Caco-2 (cell line): ENCODE measurements at regions not wholly inside any gene's neighbourhood (a gene's known extent, or its start where the extent isn't known, plus 50 kb on each side); places are given as distances from the start of the nearest gene placed in this dataset.
A peak's percentile ranks its signal among the peaks of the same experiment; 100 is the strongest.

Experiments used
- BruUV-seq: library from RNA; stranded (reverse); fragments of 400-500 nt; replicated peaks from 2 replicates; lab custom pipeline; 2021; lab: Mats Ljungman, UMichigan
- CTCF ChIA-PET: fragments of 300-600 bp; sonication (Branson Sonifier 250); formaldehyde crosslinking; loops from one replicate; lab custom pipeline; 2022; ENCODE audit warnings: antibody characterized with exemption; lab: Charles Lee
- POLR2A ChIA-PET: fragments of 300-600 bp; sonication (Branson Sonifier 250); formaldehyde crosslinking; loops from one replicate; lab custom pipeline; 2022; ENCODE audit warnings: antibody characterized with exemption; lab: Charles Lee
- DNase-seq, 2 experiments: peaks; one replicate each; pipeline versions ENCODE4 v3.0.0 to v3.0.0-alpha.2; 2020 to 2022
- H3K27me3 ChIP-seq: replicated peaks from 2 replicates; pipeline ENCODE4 v1.6.0; 2011; ENCODE audit warnings: low read length; ENCODE audit not compliant: control insufficient read depth, insufficient read depth
- H3K36me3 ChIP-seq: 2 replicates; pipeline ENCODE4 v1.5.1; 2011; ENCODE audit warnings: low read length; ENCODE audit not compliant: control insufficient read depth, insufficient read depth
- H3K4me1 ChIP-seq: fragments of 250-450 bp; sonication (Bioruptor Pico); 2 replicates; pipeline ENCODE4 v1.5.1; 2020; ENCODE audit warnings: mild to moderate bottlenecking
- H3K4me3 ChIP-seq: 2 replicates; pipeline ENCODE4 v1.5.1; 2011; ENCODE audit warnings: low read depth, mild to moderate bottlenecking, control low read depth, low read length
- H3K9me3 ChIP-seq: fragments of 250-450 bp; sonication (Bioruptor Pico); 2 replicates; pipeline ENCODE4 v1.5.1; 2020; ENCODE audit warnings: mild to moderate bottlenecking, moderate library complexity
- H3K27ac Mint-ChIP-seq: one replicate; pipeline ENCODE4 v1.8.0; 2022; ENCODE audit warnings: mixed read lengths; ENCODE audit not compliant: unreplicated experiment
- H3K27me3 Mint-ChIP-seq: one replicate; pipeline ENCODE4 v1.8.0; 2022; ENCODE audit warnings: mixed read lengths; ENCODE audit not compliant: insufficient read depth, unreplicated experiment
- H3K36me3 Mint-ChIP-seq: one replicate; pipeline ENCODE4 v1.8.0; 2022; ENCODE audit warnings: mild to moderate bottlenecking, mixed read lengths; ENCODE audit not compliant: insufficient read depth, unreplicated experiment
- H3K4me1 Mint-ChIP-seq: one replicate; pipeline ENCODE4 v1.8.0; 2022; ENCODE audit warnings: low read depth, mixed read lengths; ENCODE audit not compliant: unreplicated experiment
- H3K4me3 Mint-ChIP-seq: one replicate; pipeline ENCODE4 v1.8.0; 2022; ENCODE audit warnings: mild to moderate bottlenecking, moderate library complexity, mixed read lengths; ENCODE audit not compliant: unreplicated experiment
- H3K9me3 Mint-ChIP-seq: one replicate; pipeline ENCODE4 v1.8.0; 2022; ENCODE audit warnings: mixed read lengths; ENCODE audit not compliant: unreplicated experiment
- intact Hi-C: fragments of 100-400 bp; cut with micrococcal nuclease; formaldehyde crosslinking; loops from one replicate; pipeline ENCODE4 v1.10.0; 2022; ENCODE audit not compliant: unreplicated experiment
- TF ChIP-seq, protein P1 (sequence below), 2 experiments: fragments of 200-600 bp in 1 of 2; IDR thresholded peaks; 1 replicate in 1 of 2; 2 replicates in 1 of 2; pipeline versions ENCODE4 v1.5.1 to v1.8.0; 2011 to 2022; ENCODE audit warnings: antibody characterized with exemption in 1 of 2, control low read depth in 1 of 2, inconsistent platforms in 1 of 2, low read depth in 1 of 2, low read length in 1 of 2, mild to moderate bottlenecking in 1 of 2, moderate library complexity in 1 of 2; ENCODE audit not compliant: insufficient read depth in 1 of 2, severe bottlenecking in 1 of 2, unreplicated experiment in 1 of 2

DNA sequence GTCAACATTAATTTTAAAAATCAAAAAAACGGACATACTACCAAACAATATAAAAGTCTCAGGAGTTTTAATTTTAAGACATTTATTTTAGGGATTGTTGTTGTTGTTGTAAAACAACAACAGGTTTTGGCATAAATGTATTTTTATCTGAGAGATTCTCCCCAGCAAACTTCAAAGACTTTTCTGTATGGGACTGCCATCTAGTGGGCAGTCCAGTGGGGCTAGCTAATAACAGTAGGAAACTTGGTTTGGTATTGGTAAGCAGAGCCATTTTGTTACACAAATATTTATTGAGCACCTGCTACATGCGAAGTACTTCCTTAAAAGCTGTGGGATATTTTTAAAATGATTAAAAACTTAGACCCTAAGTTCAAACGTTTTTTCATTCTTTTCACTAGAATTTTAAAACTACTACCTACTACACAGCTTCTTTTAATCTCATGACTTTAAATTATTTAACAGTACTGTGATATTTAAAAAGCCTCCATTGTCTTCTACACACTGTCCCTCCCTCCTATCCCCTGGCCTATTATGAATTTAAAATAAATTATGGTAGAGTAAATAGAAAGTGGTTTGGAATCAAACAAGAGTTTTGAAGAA, 1028.4 kb upstream of the INTU start:
- Histone ChIP-seq H3K4me1 (no peaks in the 10 kb centered on the region), H3K27me3 (no peaks in the 10 kb centered on the region), H3K4me3 (no peak overlapping the region), H3K36me3 (no peaks in the 10 kb centered on the region), H3K9me3 (no peaks in the 10 kb centered on the region)
- Mint-ChIP-seq H3K27ac (no peak overlapping the region), H3K9me3 (no peaks in the 10 kb centered on the region), H3K36me3 (no peaks in the 10 kb centered on the region), H3K4me1 (no peaks in the 10 kb centered on the region), H3K4me3 (no peak overlapping the region), H3K27me3 (no peaks in the 10 kb centered on the region)
- no TSS peak for BruUV-seq
- ChIA-PET POLR2A (no interaction called here), CTCF (no interaction called here)
- TF ChIP-seq, protein P1, sequence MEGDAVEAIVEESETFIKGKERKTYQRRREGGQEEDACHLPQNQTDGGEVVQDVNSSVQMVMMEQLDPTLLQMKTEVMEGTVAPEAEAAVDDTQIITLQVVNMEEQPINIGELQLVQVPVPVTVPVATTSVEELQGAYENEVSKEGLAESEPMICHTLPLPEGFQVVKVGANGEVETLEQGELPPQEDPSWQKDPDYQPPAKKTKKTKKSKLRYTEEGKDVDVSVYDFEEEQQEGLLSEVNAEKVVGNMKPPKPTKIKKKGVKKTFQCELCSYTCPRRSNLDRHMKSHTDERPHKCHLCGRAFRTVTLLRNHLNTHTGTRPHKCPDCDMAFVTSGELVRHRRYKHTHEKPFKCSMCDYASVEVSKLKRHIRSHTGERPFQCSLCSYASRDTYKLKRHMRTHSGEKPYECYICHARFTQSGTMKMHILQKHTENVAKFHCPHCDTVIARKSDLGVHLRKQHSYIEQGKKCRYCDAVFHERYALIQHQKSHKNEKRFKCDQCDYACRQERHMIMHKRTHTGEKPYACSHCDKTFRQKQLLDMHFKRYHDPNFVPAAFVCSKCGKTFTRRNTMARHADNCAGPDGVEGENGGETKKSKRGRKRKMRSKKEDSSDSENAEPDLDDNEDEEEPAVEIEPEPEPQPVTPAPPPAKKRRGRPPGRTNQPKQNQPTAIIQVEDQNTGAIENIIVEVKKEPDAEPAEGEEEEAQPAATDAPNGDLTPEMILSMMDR (IDR thresholded peaks at IDR 0.05; ENCODE audit: insufficient read depth in 1 of 2, low read depth in 1 of 2, low read length in 1 of 2, severe bottlenecking in 1 of 2, unreplicated experiment in 1 of 2) = peak; percentile 26 to 64
- intact Hi-C loops = loop anchor here (1.0 kb wide), 1 partner anchor 1291 kb away; no protein-coding TSS in a partner anchor
- DNase-seq = peak in 1 of 2 experiments; percentile 10

DNA sequence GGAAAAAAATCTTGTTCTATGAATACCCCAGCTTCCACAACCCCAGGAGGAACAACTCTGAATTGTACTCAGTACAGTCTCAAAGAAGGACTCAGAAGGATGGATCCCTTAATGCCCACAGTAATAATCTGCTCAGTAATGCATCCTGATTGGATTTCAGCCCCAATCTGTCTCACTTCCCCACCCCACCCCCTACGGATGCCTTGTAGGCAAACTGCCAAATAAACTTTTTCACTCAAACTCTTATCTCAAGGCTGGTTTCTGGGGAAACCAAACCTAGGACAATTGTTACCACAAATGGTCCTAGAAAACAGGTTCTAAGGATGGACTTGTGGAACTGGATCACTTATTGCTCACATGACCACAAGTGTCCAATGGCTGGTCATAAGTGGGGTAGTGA, 1021.8 kb upstream of the INTU start:
- ChIA-PET CTCF (no interaction called here), POLR2A (no interaction called here)
- no peaks in the 10 kb centered on the region for H3K9me3 Mint-ChIP-seq
- intact Hi-C loops = no loop called here
- no peaks in the 10 kb centered on the region for H3K27me3 Mint-ChIP-seq
- no peak overlapping the region for H3K27ac Mint-ChIP-seq
- BruUV-seq = no TSS peak
- no peak overlapping the region for H3K4me3 Mint-ChIP-seq
- DNase-seq = no peak
- Histone ChIP-seq H3K36me3 (no peaks in the 10 kb centered on the region), H3K4me1 (no peaks in the 10 kb centered on the region), H3K9me3 (no peaks in the 10 kb centered on the region), H3K27me3 (no peaks in the 10 kb centered on the region), H3K4me3 (no peak overlapping the region)
- H3K36me3 Mint-ChIP-seq = no peaks in the 10 kb centered on the region
- H3K4me1 Mint-ChIP-seq = no peaks in the 10 kb centered on the region
- TF ChIP-seq, protein P1 (IDR thresholded peaks at IDR 0.05; ENCODE audit: insufficient read depth in 1 of 2, low read depth in 1 of 2, low read length in 1 of 2, severe bottlenecking in 1 of 2, unreplicated experiment in 1 of 2) = no peak

DNA sequence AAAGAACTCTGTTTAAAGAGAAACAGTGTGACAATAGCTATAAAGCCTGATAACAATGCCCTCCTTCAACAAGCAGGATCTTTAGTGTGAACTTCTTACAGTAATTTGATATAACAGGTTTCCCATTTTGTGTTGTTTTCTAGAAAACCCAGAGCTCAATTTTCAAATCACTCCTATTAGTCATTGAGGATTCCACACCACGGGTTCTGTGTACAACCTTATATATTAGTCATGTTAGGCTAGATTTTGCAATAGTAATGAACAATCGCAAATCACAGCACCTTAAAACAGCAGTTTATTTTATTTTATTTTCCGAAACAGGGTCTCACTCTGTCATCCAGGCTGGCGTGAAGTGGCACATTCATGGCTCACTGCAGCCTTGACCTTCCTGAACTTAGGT, 1020.9 kb upstream of the INTU start:
- TF ChIP-seq, protein P1 (IDR thresholded peaks at IDR 0.05; ENCODE audit: insufficient read depth in 1 of 2, low read depth in 1 of 2, low read length in 1 of 2, severe bottlenecking in 1 of 2, unreplicated experiment in 1 of 2) = no peak
- Histone ChIP-seq H3K27me3 (no peaks in the 10 kb centered on the region), H3K4me1 (no peaks in the 10 kb centered on the region), H3K4me3 (no peak overlapping the region), H3K36me3 (no peaks in the 10 kb centered on the region), H3K9me3 (no peaks in the 10 kb centered on the region)
- H3K36me3 Mint-ChIP-seq = no peaks in the 10 kb centered on the region
- H3K9me3 Mint-ChIP-seq = no peaks in the 10 kb centered on the region
- POLR2A ChIA-PET = no interaction called here
- no peaks in the 10 kb centered on the region for H3K4me1 Mint-ChIP-seq
- BruUV-seq = no TSS peak
- no peak for DNase-seq
- intact Hi-C loops = no loop called here
- no peaks in the 10 kb centered on the region for H3K27me3 Mint-ChIP-seq
- no peak overlapping the region for H3K27ac Mint-ChIP-seq
- CTCF ChIA-PET = no interaction called here
- H3K4me3 Mint-ChIP-seq = no peak overlapping the region
